Muscle layer of colon (tissue), 2 donors: ENCODE measurements at regions not wholly inside any gene's neighbourhood (a gene's known extent, or its start where the extent isn't known, plus 50 kb on each side); places are given as distances from the start of the nearest gene placed in this dataset.

Experiments used
- H3K27ac ChIP-seq: one replicate; pipeline ENCODE4 v1.7.0; 2013; ENCODE audit warnings: low read depth, mild to moderate bottlenecking, low read length, moderate library complexity
- H3K27me3 ChIP-seq, 2 donors: one replicate each; pipeline ENCODE4 v1.7.0; 2013; ENCODE audit warnings: low read length in 2 of 2, mild to moderate bottlenecking in 2 of 2; ENCODE audit not compliant: insufficient read depth in 2 of 2, control insufficient read depth in 1 of 2
- H3K36me3 ChIP-seq: one replicate; pipeline ENCODE4 v1.7.0; 2013; ENCODE audit warnings: mild to moderate bottlenecking, low read length; ENCODE audit not compliant: insufficient read depth
- H3K4me1 ChIP-seq: one replicate; pipeline ENCODE4 v1.7.0; 2013; ENCODE audit warnings: mild to moderate bottlenecking, low read length; ENCODE audit not compliant: insufficient read depth
- H3K4me3 ChIP-seq, 2 donors: one replicate each; pipeline ENCODE4 v1.7.0; 2013; ENCODE audit warnings: low read length in 2 of 2, low read depth in 1 of 2, mild to moderate bottlenecking in 1 of 2, moderate library complexity in 1 of 2
- H3K9ac ChIP-seq: one replicate; pipeline ENCODE4 v1.7.0; 2013; ENCODE audit warnings: low read length
- H3K9me3 ChIP-seq: one replicate; pipeline ENCODE4 v1.7.0; 2013; ENCODE audit warnings: mild to moderate bottlenecking, low read length
- donor health status: abdominal sarcoma.
- donor health status: Adenocarcinoma of cecum.

GRCh38 chr5:168110870-168111832 lies 180.3 kb upstream of the WWC1 start:
- no peaks in the 10 kb centered on the region for H3K36me3 ChIP-seq
- H3K27me3 ChIP-seq, result no peaks in the 10 kb centered on the region
- no peak overlapping the region for H3K27ac ChIP-seq
- H3K9me3 ChIP-seq, result no peaks in the 10 kb centered on the region
- H3K9ac ChIP-seq, result no peak overlapping the region
- H3K4me1 ChIP-seq, result no peaks in the 10 kb centered on the region
- H3K4me3 ChIP-seq, result no peak overlapping the region

DNA sequence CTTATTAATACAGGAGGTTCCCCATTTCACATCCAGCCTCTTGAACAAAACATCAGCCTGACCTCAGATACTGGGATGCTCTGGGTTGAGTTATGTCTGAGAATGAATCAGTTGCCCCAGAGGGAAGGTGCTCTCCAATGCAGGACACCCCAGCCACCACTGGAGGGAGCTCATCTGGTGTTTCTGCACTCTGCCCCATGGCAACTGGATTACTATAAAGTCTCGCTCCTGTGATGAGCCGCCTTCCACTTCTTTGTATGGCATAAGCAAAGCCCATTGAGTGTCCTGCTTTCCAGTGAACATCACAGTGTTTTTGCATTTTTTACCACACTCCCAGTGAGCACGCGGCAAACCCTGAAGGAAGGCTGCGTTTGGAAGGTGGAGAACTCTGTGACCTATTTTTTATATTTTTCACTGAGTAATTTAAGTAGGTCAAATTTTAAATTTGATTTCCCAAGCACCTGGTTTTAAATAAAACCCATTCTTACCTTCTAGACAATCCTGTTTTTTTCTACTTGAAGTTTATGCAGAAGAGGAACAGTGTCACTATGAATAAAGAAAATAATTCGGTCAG lies 176.9 kb upstream of the WWC1 start:
- Histone ChIP-seq H3K36me3 (no peaks in the 10 kb centered on the region), H3K4me3 (no peak overlapping the region), H3K27ac (no peak overlapping the region), H3K27me3 (no peaks in the 10 kb centered on the region), H3K9ac (no peak overlapping the region), H3K4me1 (no peaks in the 10 kb centered on the region), H3K9me3 (no peaks in the 10 kb centered on the region)

DNA sequence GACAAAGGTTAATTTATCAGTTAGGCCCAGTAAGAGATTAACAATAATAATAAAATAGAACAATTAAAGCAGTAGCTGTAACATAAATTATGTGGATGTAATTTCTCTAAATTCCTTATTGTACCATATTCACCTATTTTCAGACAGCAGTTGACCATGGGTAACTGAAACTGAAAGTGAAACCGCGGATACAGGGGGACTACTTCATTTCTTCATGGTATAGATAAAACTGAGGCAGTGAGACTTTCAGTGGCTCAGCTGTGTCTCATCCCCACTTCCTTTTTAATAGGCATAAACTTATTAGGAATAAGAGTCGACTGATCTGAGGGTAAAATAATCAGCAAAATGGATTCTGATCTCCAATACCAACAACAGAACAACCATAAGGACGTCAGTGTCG lies 174.0 kb upstream of the WWC1 start:
- H3K4me1 ChIP-seq, result no peaks in the 10 kb centered on the region
- no peak overlapping the region for H3K4me3 ChIP-seq
- H3K9ac ChIP-seq, result no peak overlapping the region
- no peaks in the 10 kb centered on the region for H3K27me3 ChIP-seq
- H3K36me3 ChIP-seq, result no peaks in the 10 kb centered on the region
- no peak overlapping the region for H3K27ac ChIP-seq
- H3K9me3 ChIP-seq, result no peaks in the 10 kb centered on the region

- Histone ChIP-seq H3K27me3 (no peaks in the 10 kb centered on the region), H3K9ac (no peak overlapping the region), H3K9me3 (no peaks in the 10 kb centered on the region), H3K4me1 (no peaks in the 10 kb centered on the region), H3K27ac (no peak overlapping the region), H3K36me3 (no peaks in the 10 kb centered on the region), H3K4me3 (no peak overlapping the region)
These were observed 173.3 kb upstream of the WWC1 start for GRCh38 chr5:168118042-168118668.

GRCh38 chr5:168120401-168121137 lies 170.9 kb upstream of the WWC1 start:
- no peak overlapping the region for H3K9ac ChIP-seq
- no peaks in the 10 kb centered on the region for H3K9me3 ChIP-seq
- no peak overlapping the region for H3K4me3 ChIP-seq
- H3K36me3 ChIP-seq, result no peaks in the 10 kb centered on the region
- H3K27me3 ChIP-seq, result no peaks in the 10 kb centered on the region
- H3K27ac ChIP-seq, result no peak overlapping the region
- H3K4me1 ChIP-seq, result no peaks in the 10 kb centered on the region

GRCh38 chr5:168121138-168121494 lies 170.3 kb upstream of the WWC1 start:
- H3K36me3 ChIP-seq, result no peaks in the 10 kb centered on the region
- H3K27me3 ChIP-seq, result no peaks in the 10 kb centered on the region
- H3K9me3 ChIP-seq, result no peaks in the 10 kb centered on the region
- no peak overlapping the region for H3K9ac ChIP-seq
- H3K4me3 ChIP-seq, result no peak overlapping the region
- no peak overlapping the region for H3K27ac ChIP-seq
- H3K4me1 ChIP-seq, result no peaks in the 10 kb centered on the region

DNA sequence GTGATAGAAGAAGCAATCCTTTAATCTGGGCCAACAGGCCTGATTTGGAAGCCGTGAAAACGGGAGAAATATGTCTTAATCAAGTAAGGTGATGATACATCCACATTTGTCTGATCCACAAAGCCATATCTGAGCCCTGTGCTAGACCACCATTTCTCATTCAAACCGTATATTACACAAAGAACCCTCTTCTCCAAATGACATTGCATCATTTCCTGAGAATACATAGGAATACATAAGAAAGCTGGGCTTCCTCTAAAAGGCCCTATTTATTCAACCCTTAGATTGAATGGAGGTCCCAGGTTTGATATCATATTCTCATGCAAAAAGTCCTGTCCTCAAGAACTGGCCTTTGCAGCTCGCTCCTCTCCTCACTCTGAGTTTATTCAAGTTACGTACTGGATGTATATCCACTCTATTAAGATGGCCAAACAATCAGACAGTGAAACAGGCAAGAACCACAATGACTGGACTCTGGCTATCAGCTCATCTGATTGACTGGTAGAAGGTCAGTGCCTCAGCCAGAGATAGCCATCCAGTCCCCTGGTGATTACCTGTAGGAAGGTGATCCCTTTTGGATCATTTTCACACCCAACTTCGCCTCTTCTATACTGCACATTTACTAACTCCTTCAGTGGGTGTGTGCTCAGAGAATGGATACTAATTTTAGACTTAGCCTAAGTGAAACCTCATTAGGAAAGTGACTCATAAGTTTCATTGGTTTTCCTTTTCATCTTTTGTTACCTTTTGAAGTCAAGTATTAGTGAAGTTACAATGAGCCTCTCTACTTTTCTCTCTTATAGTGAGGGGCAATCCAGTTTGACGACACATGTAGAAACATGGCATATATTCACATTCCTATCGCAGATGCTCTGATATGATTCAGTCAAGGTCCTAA lies 167.6 kb upstream of the WWC1 start:
- Histone ChIP-seq H3K4me1 (no peaks in the 10 kb centered on the region), H3K36me3 (no peaks in the 10 kb centered on the region), H3K9me3 (no peaks in the 10 kb centered on the region), H3K4me3 (no peak overlapping the region), H3K27ac (no peak overlapping the region), H3K27me3 (no peaks in the 10 kb centered on the region), H3K9ac (no peak overlapping the region)

- Histone ChIP-seq H3K36me3 (no peaks in the 10 kb centered on the region), H3K27me3 (no peaks in the 10 kb centered on the region), H3K4me1 (no peaks in the 10 kb centered on the region), H3K4me3 (no peak overlapping the region), H3K9ac (no peak overlapping the region), H3K9me3 (no peaks in the 10 kb centered on the region), H3K27ac (no peak overlapping the region)
These were observed 165.8 kb upstream of the WWC1 start for GRCh38 chr5:168125445-168126199.

- Histone ChIP-seq H3K4me1 (no peaks in the 10 kb centered on the region), H3K36me3 (no peaks in the 10 kb centered on the region), H3K9me3 (no peaks in the 10 kb centered on the region), H3K9ac (no peak overlapping the region), H3K4me3 (no peak overlapping the region), H3K27ac (no peak overlapping the region), H3K27me3 (no peaks in the 10 kb centered on the region)
These were observed 164.8 kb upstream of the WWC1 start for GRCh38 chr5:168126606-168127005.

DNA sequence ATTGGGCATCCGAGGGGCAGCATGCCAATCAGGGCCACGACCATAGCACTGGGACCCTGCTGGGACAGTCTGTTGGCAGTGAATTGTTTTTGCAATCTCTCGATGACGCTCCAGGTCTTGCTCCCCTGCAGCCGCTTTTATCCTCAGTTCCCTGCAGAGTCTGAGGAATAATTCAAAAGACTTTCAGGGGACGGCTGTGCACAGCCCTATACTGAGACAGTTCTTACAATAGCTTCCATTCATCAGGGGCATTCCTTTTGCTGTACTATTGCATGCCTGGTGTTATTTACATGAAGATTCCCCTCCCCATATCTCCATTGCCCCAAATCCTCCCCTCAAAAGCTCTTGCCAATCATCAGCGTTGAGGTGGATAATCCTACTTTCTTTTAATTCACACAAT lies 163.3 kb upstream of the WWC1 start:
- no peaks in the 10 kb centered on the region for H3K27me3 ChIP-seq
- no peaks in the 10 kb centered on the region for H3K9me3 ChIP-seq
- H3K36me3 ChIP-seq, result no peaks in the 10 kb centered on the region
- no peaks in the 10 kb centered on the region for H3K4me1 ChIP-seq
- H3K9ac ChIP-seq, result no peak overlapping the region
- H3K27ac ChIP-seq, result no peak overlapping the region
- no peak overlapping the region for H3K4me3 ChIP-seq
